K562 (cell line): ENCODE measurements at regions not wholly inside any gene's neighbourhood (a gene's known extent, or its start where the extent isn't known, plus 50 kb on each side); places are given as distances from the start of the nearest gene placed in this dataset.

Source experiments
- ATAC-seq: fragments of 200-7000 bp; cut with Tn5 transposase; 3 replicates; pipeline ENCODE4 v1.9.1; 2020; ENCODE audit warnings: moderate library complexity
- BruUV-seq: library from RNA; stranded (reverse); fragments of 400-500 nt; replicated peaks from 2 replicates; lab custom pipeline; 2021; lab: Mats Ljungman, UMichigan
- CTCF ChIA-PET: fragments of 300-600 bp; formaldehyde crosslinking; extraction: SDS; loops from one replicate; lab custom pipeline; 2021; ENCODE audit warnings: low intra/inter-chr PET ratio; lab: Yijun Ruan, JAX
- POLR2A ChIA-PET: fragments of 300-600, 350-650 bp; sonication (Branson Sonifier 250); formaldehyde crosslinking; extraction: SDS; loops from one replicate; lab custom pipeline; 2021; ENCODE audit warnings: antibody characterized with exemption, inconsistent platforms; lab: Yijun Ruan, JAX
- DNase-seq, 4 experiments: peaks; one replicate each; pipeline versions ENCODE4 v3.0.0 to v3.0.0-alpha.2; 2011 to 2018; ENCODE audit warnings: low spot score in 3 of 4, mixed read lengths in 3 of 4; ENCODE audit errors: extremely low read depth in 1 of 4
- FAIRE-seq: peaks from 2 replicates; lab custom pipeline; 2011; peaks lifted over from hg19 to GRCh38; lab: Jason Lieb, UNC
- H2AFZ ChIP-seq: 2 replicates; pipeline ENCODE4 v1.6.0; 2011; ENCODE audit warnings: low read depth, low read length, control low read depth, inconsistent platforms
- H3K27ac ChIP-seq: fragments of 200-600 bp; 3 replicates; pipeline ENCODE4 v1.8.0; 2011; ENCODE audit warnings: low read depth, mild to moderate bottlenecking, control low read depth, inconsistent platforms, low read length, moderate library complexity, mixed read lengths; ENCODE audit errors: extremely low read depth
- H3K27me3 ChIP-seq, 2 experiments: fragments of 300-600 bp in 1 of 2; 2 replicates in 1 of 2; 3 replicates in 1 of 2; pipeline versions ENCODE4 v1.6.0 to v1.8.0; 2011; ENCODE audit warnings: inconsistent platforms in 2 of 2, low read length in 2 of 2, mild to moderate bottlenecking in 1 of 2, mixed read lengths in 1 of 2, moderate library complexity in 1 of 2; ENCODE audit not compliant: control insufficient read depth in 2 of 2, insufficient read depth in 2 of 2
- H3K36me3 ChIP-seq: fragments of 300-600 bp; 3 replicates; pipeline ENCODE4 v1.8.0; 2011; ENCODE audit warnings: mild to moderate bottlenecking, low read length, inconsistent platforms; ENCODE audit not compliant: control insufficient read depth, insufficient read depth
- H3K4me1 ChIP-seq, 2 experiments: fragments of 200-600 bp in 1 of 2; replicated peaks in 1 of 2; 2 replicates in 1 of 2; 3 replicates in 1 of 2; pipeline versions ENCODE4 v1.5.1 to v1.8.0; 2011; ENCODE audit warnings: inconsistent platforms in 2 of 2, low read length in 2 of 2, mild to moderate bottlenecking in 1 of 2, mixed read lengths in 1 of 2, moderate library complexity in 1 of 2; ENCODE audit not compliant: control insufficient read depth in 2 of 2, insufficient read depth in 2 of 2
- H3K4me2 ChIP-seq: 2 replicates; pipeline ENCODE4 v1.6.1; 2011; ENCODE audit warnings: low read length, control low read depth, inconsistent platforms, mixed read lengths; ENCODE audit not compliant: insufficient read depth
- H3K4me3 ChIP-seq: fragments of 200-600 bp; sonication (generic), shearing (Covaris generic); 2 replicates; pipeline ENCODE4 v1.5.1; 2016; ENCODE audit warnings: control low read depth, inconsistent platforms
- H3K79me2 ChIP-seq: fragments of 200-600 bp; 3 replicates; pipeline ENCODE4 v1.8.0; 2011; ENCODE audit warnings: low read length, inconsistent platforms; ENCODE audit not compliant: control insufficient read depth, insufficient read depth
- H3K9ac ChIP-seq, 2 experiments: 2 replicates each; pipeline versions ENCODE4 v1.6.0 to v1.6.1; 2011; ENCODE audit warnings: low read depth in 2 of 2, low read length in 2 of 2, control low read depth in 1 of 2, inconsistent platforms in 1 of 2, mild to moderate bottlenecking in 1 of 2, mixed read lengths in 1 of 2; ENCODE audit not compliant: insufficient read depth in 1 of 2
- H3K9me1 ChIP-seq: one replicate; pipeline ENCODE4 v1.6.0; 2011; ENCODE audit warnings: inconsistent platforms, mild to moderate bottlenecking, low read length, moderate library complexity; ENCODE audit not compliant: control insufficient read depth, insufficient read depth
- H3K9me3 ChIP-seq: replicated peaks from 2 replicates; pipeline ENCODE4 v1.5.1; 2011; ENCODE audit warnings: low read depth, low read length, inconsistent platforms; ENCODE audit not compliant: control insufficient read depth, insufficient read depth
- H4K20me1 ChIP-seq: replicated peaks from 2 replicates; pipeline ENCODE4 v1.6.1; 2011; ENCODE audit warnings: low read length, inconsistent platforms, mixed read lengths; ENCODE audit not compliant: control insufficient read depth, insufficient read depth
- AFF4 ChIP-seq: sonication (generic); formaldehyde crosslinking; IDR thresholded peaks from 2 replicates; pipeline ENCODE4 v1.8.0; 2023; ENCODE audit warnings: mild to moderate bottlenecking, missing genetic modification reagents
- ASH1L ChIP-seq: fragments of 450-650 bp; IDR thresholded peaks from 2 replicates; pipeline ENCODE4 v1.6.1; 2018; ENCODE audit warnings: borderline replicate concordance, mild to moderate bottlenecking, low read depth; ENCODE audit not compliant: partially characterized antibody
- BCOR ChIP-seq: fragments of 450-650 bp; IDR thresholded peaks from 2 replicates; pipeline ENCODE4 v1.6.1; 2016
- DMBX1 ChIP-seq: fragments of 250-450 bp; sonication (Bioruptor Pico); IDR thresholded peaks from 2 replicates; pipeline ENCODE4 v1.8.0; 2022; ENCODE audit warnings: inconsistent platforms, mild to moderate bottlenecking, moderate library complexity, borderline replicate concordance
- HBP1 ChIP-seq: fragments of 450-650 bp; formaldehyde crosslinking; IDR thresholded peaks from 2 replicates; pipeline ENCODE4 v1.4.0; 2022; ENCODE audit warnings: missing genetic modification characterization
- KLF10 ChIP-seq: fragments of 250-450 bp; sonication (Bioruptor Pico); IDR thresholded peaks from 2 replicates; pipeline ENCODE4 v1.6.1; 2021; ENCODE audit warnings: matching md5 sums
- RBM25 ChIP-seq: fragments of 200-400 bp; formaldehyde crosslinking; IDR thresholded peaks from 2 replicates; pipeline ENCODE4 v1.6.1; 2018; ENCODE audit warnings: low read length, low read depth, moderate library complexity; ENCODE audit not compliant: severe bottlenecking
- SIX5 ChIP-seq, 2 experiments: IDR thresholded peaks; 2 replicates each; pipeline ENCODE4 v1.6.1; 2011; ENCODE audit warnings: low read length in 2 of 2, borderline replicate concordance in 1 of 2, low read depth in 1 of 2, mild to moderate bottlenecking in 1 of 2, moderate library complexity in 1 of 2; ENCODE audit not compliant: insufficient read depth in 1 of 2
- TAF9B ChIP-seq: fragments of 450-650 bp; IDR thresholded peaks from 2 replicates; pipeline ENCODE4 v1.6.1; 2018; ENCODE audit warnings: mild to moderate bottlenecking; ENCODE audit not compliant: partially characterized antibody
- ZNF121 ChIP-seq: sonication (generic); formaldehyde crosslinking; conservative IDR thresholded peaks from 2 replicates; pipeline ENCODE4 v1.8.0; 2022; ENCODE audit warnings: missing genetic modification reagents
- ZNF324 ChIP-seq: fragments of 250-450 bp; sonication (Bioruptor Pico); IDR thresholded peaks from 2 replicates; pipeline ENCODE4 v1.4.0; 2020; ENCODE audit warnings: mild to moderate bottlenecking
- ZNF512 ChIP-seq: IDR thresholded peaks from 2 replicates; pipeline ENCODE4 v1.6.1; 2016; ENCODE audit warnings: missing genetic modification characterization, missing compliant biosample characterization
- ZNF644 ChIP-seq: fragments of 200-800 bp; sonication (Bioruptor generic); IDR thresholded peaks from 2 replicates; pipeline ENCODE4 v1.6.1; 2016; ENCODE audit warnings: low read depth, missing genetic modification characterization, missing compliant biosample characterization
- ZNF780A ChIP-seq: fragments of 250-450 bp; sonication (Bioruptor Pico); IDR thresholded peaks from 2 replicates; pipeline ENCODE4 v1.5.0; 2021; ENCODE audit warnings: mild to moderate bottlenecking
- ZNF830 ChIP-seq: fragments of 250-450 bp; sonication (Bioruptor Pico); IDR thresholded peaks from 2 replicates; pipeline ENCODE4 v1.5.0; 2021; ENCODE audit warnings: mild to moderate bottlenecking
- WGBS: fragments of 100-300 bp; shearing (Covaris generic); methylation state at CpG from one replicate; pipeline ENCODE4 v1.1.6; 2016; ENCODE audit warnings: low coverage, mixed read lengths; ENCODE audit not compliant: insufficient coverage; ENCODE audit errors: missing lambda C conversion rate; 5-methylcytosine and 5-hydroxymethylcytosine counted together
- in situ Hi-C: fragments of 300-500 bp; cut with MboI; formaldehyde crosslinking; loops from 4 replicates; pipeline ENCODE4 v1.15.0; 2018; ENCODE audit warnings: inconsistent platforms, mixed read lengths
- intact Hi-C: fragments of 100-400 bp; cut with micrococcal nuclease; formaldehyde crosslinking; loops from 2 replicates; pipeline ENCODE4 v1.14.2; 2022

GRCh38 chr7:140262242-140262903 is 85.6 kb upstream of the KDM7A start:
- no peak overlapping the region for H3K27ac ChIP-seq
- H3K4me3 ChIP-seq, result no peak overlapping the region
- no peak for ATAC-seq
- peaks cover 5% of the 10 kb centered on the region in 2 experiments; a peak in 4 of 5 replicates for H3K4me1 ChIP-seq
- WGBS, result 41% methylated on average over 6 of the region's 6 CpGs
- H3K9me3 ChIP-seq, result no peaks in the 10 kb centered on the region
- ChIA-PET POLR2A (interaction anchor here (0.8 to 3.4 kb wide), 2 partner anchors 9 to 10 kb away, joined by 3 to 18 read pairs; no protein-coding TSS in a partner anchor), CTCF (no interaction called here)
- no peaks in the 10 kb centered on the region for H3K9me1 ChIP-seq
- no peak overlapping the region for H2AFZ ChIP-seq
- in situ Hi-C loops (no loop called here), intact Hi-C loops (no loop called here)
- H3K36me3 ChIP-seq, result no peaks in the 10 kb centered on the region
- H3K4me2 ChIP-seq, result no peak overlapping the region
- no TSS peak for BruUV-seq
- no peak for FAIRE-seq
- H3K79me2 ChIP-seq, result no peaks in the 10 kb centered on the region
- no peak for DNase-seq
- no peak overlapping the region for H3K9ac ChIP-seq
- H3K27me3 ChIP-seq, result no peaks in the 10 kb centered on the region
- H4K20me1 ChIP-seq, result no peaks in the 10 kb centered on the region
- TF ChIP-seq ZNF830 (no peak), AFF4 (no peak), KLF10 (CRISPR knock-in tag) (no peak), ASH1L (no peak), SIX5 (IDR thresholded peaks at IDR 0.05; ENCODE audit: borderline replicate concordance in 1 of 2, insufficient read depth in 1 of 2, low read depth in 1 of 2, low read length in 2 of 2) (no peak), ZNF644 (tag) (no peak), TAF9B (no peak), HBP1 (no peak), ZNF324 (no peak), RBM25 (peak; percentile 41), BCOR (peak; percentile 51; the same call in 1 of the 2 replicates), ZNF121 (CRISPR knock-in tag) (peak; percentile 98), ZNF780A (CRISPR knock-in tag) (no peak), DMBX1 (CRISPR knock-in tag) (no peak), ZNF512 (tag) (peak; percentile 77)
